SK-N-SH (cell line): ENCODE measurements at regions not wholly inside any gene's neighbourhood (a gene's known extent, or its start where the extent isn't known, plus 50 kb on each side); places are given as distances from the start of the nearest gene placed in this dataset.

Source experiments
- CTCF ChIA-PET: fragments of 300-600, 350-600 bp; formaldehyde crosslinking; extraction: SDS; loops from one replicate; lab custom pipeline; 2021; lab: Yijun Ruan, JAX
- POLR2A ChIA-PET: fragments of 350-600 bp; sonication (Branson Sonifier 250); formaldehyde crosslinking; extraction: SDS; loops from one replicate; lab custom pipeline; 2020; ENCODE audit warnings: antibody characterized with exemption, inconsistent platforms; lab: Yijun Ruan, JAX
- DNase-seq: peaks from one replicate; pipeline ENCODE4 v3.0.0; 2012
- H2AFZ ChIP-seq: fragments of 200-600 bp; sonication (generic); 2 replicates; pipeline ENCODE4 v1.8.1; 2016; ENCODE audit warnings: antibody characterized with exemption, mild to moderate bottlenecking, low read depth
- H3F3A ChIP-seq: fragments of 200-600 bp; sonication (generic); replicated peaks from 2 replicates; pipeline ENCODE3; 2016; ENCODE audit warnings: antibody characterized with exemption, mild to moderate bottlenecking; ENCODE audit not compliant: insufficient read depth
- H3K27ac ChIP-seq, 2 experiments: fragments of 200-500 bp in 1 of 2; fragments of 200-600 bp in 1 of 2; sonication (Bioruptor generic) in 1 of 2; sonication (generic), shearing (Covaris generic) in 1 of 2; 2 replicates each; pipeline versions ENCODE4 v1.5.1 to v1.6.1; 2014 to 2016; ENCODE audit warnings: low read depth in 2 of 2, inconsistent platforms in 1 of 2, low read length in 1 of 2, mild to moderate bottlenecking in 1 of 2, mixed read lengths in 1 of 2
- H3K27me3 ChIP-seq: fragments of 200-600 bp; sonication (generic), shearing (Covaris generic); 2 replicates; pipeline ENCODE4 v1.6.1; 2016; ENCODE audit warnings: mixed run types; ENCODE audit not compliant: insufficient read depth
- H3K36me3 ChIP-seq, 2 experiments: fragments of 200-500 bp in 1 of 2; fragments of 200-600 bp in 1 of 2; sonication (Bioruptor generic) in 1 of 2; sonication (generic) in 1 of 2; replicated peaks in 1 of 2; 2 replicates each; pipeline versions ENCODE3 to v1.5.1; 2014 to 2016; ENCODE audit warnings: low read length in 1 of 2, mild to moderate bottlenecking in 1 of 2; ENCODE audit not compliant: insufficient read depth in 2 of 2, control insufficient read depth in 1 of 2
- H3K4me1 ChIP-seq, 2 experiments: fragments of 200-500 bp in 1 of 2; fragments of 200-600 bp in 1 of 2; sonication (Bioruptor generic) in 1 of 2; sonication (generic), shearing (Covaris generic) in 1 of 2; 2 replicates each; pipeline versions ENCODE4 v1.5.1 to v1.6.1; 2014 to 2016; ENCODE audit warnings: low read depth in 1 of 2, low read length in 1 of 2, mixed run types in 1 of 2; ENCODE audit not compliant: insufficient read depth in 2 of 2, control insufficient read depth in 1 of 2
- H3K4me2 ChIP-seq: fragments of 200-600 bp; sonication (generic), shearing (Covaris generic); 2 replicates; pipeline ENCODE4 v1.6.1; 2017; ENCODE audit warnings: mixed run types
- H3K4me3 ChIP-seq, 2 experiments: fragments of 200-500 bp in 1 of 2; fragments of 200-600 bp in 1 of 2; sonication (Bioruptor generic) in 1 of 2; sonication (generic), shearing (Covaris generic) in 1 of 2; 2 replicates each; pipeline versions ENCODE4 v1.5.1 to v1.8.1; 2014 to 2016; ENCODE audit warnings: low read depth in 2 of 2, inconsistent platforms in 1 of 2, low read length in 1 of 2, mild to moderate bottlenecking in 1 of 2, mixed read lengths in 1 of 2, moderate library complexity in 1 of 2
- H3K79me2 ChIP-seq: fragments of 200-600 bp; sonication (generic); 2 replicates; pipeline ENCODE4 v1.8.1; 2017; ENCODE audit warnings: mild to moderate bottlenecking; ENCODE audit not compliant: insufficient read depth
- H3K9ac ChIP-seq: fragments of 200-600 bp; sonication (generic); 2 replicates; pipeline ENCODE4 v1.6.1; 2017; ENCODE audit warnings: mixed run types
- H3K9me2 ChIP-seq: fragments of 200-600 bp; sonication (generic); 2 replicates; pipeline ENCODE4 v1.6.1; 2017; ENCODE audit warnings: mixed run types
- H3K9me3 ChIP-seq: fragments of 200-600 bp; sonication (generic); 2 replicates; pipeline ENCODE4 v1.6.1; 2017; ENCODE audit warnings: mixed run types, mild to moderate bottlenecking, moderate library complexity
- H4K20me1 ChIP-seq: fragments of 200-600 bp; sonication (generic); 2 replicates; pipeline ENCODE4 v1.6.1; 2017; ENCODE audit warnings: mild to moderate bottlenecking, mixed run types; ENCODE audit not compliant: insufficient read depth
- CHD2 ChIP-seq: fragments of 150-350 bp; IDR thresholded peaks from 2 replicates; pipeline ENCODE4 v1.6.1; 2018; ENCODE audit warnings: low read length; ENCODE audit not compliant: partially characterized antibody
- ELF1 ChIP-seq: IDR thresholded peaks from 2 replicates; pipeline ENCODE4 v1.4.0; 2012
- EZH2phosphoT487 ChIP-seq: fragments of 200-600 bp; sonication (generic); IDR thresholded peaks from 2 replicates; pipeline ENCODE4 v1.6.1; 2017; ENCODE audit warnings: low read depth, mixed run types, mild to moderate bottlenecking, antibody characterized with exemption, moderate library complexity, borderline replicate concordance
- FOSL2 ChIP-seq: IDR thresholded peaks from 2 replicates; pipeline ENCODE4 v1.4.0; 2012; ENCODE audit warnings: low read depth, mild to moderate bottlenecking, moderate library complexity, borderline replicate concordance
- FOXM1 ChIP-seq: IDR thresholded peaks from 2 replicates; pipeline ENCODE4 v1.4.0; 2012; ENCODE audit warnings: low read depth, mild to moderate bottlenecking
- GATA2 ChIP-seq: sonication (generic); formaldehyde crosslinking; IDR thresholded peaks from 2 replicates; pipeline ENCODE4 v1.5.0; 2020; ENCODE audit warnings: mild to moderate bottlenecking, missing genetic modification reagents
- JUND ChIP-seq: IDR thresholded peaks from 2 replicates; pipeline ENCODE4 v1.4.0; 2012
- MAX ChIP-seq: IDR thresholded peaks from 2 replicates; pipeline ENCODE4 v1.4.0; 2012; ENCODE audit warnings: low read depth
- MEF2A ChIP-seq: IDR thresholded peaks from 2 replicates; pipeline ENCODE4 v1.4.0; 2012; ENCODE audit warnings: low read depth, borderline replicate concordance
- MXI1 ChIP-seq: IDR thresholded peaks from 2 replicates; pipeline ENCODE4 v1.6.1; 2012; ENCODE audit warnings: mild to moderate bottlenecking, low read depth, low read length, improper control_type of control experiment
- NFIC ChIP-seq: IDR thresholded peaks from 2 replicates; pipeline ENCODE4 v1.4.0; 2012; ENCODE audit warnings: borderline replicate concordance
- NRF1 ChIP-seq: IDR thresholded peaks from 2 replicates; pipeline ENCODE4 v1.6.1; 2012; ENCODE audit warnings: low read depth, mild to moderate bottlenecking, low read length
- POLR2AphosphoS5 ChIP-seq: IDR thresholded peaks from 2 replicates; pipeline ENCODE4 v1.6.1; 2012; ENCODE audit warnings: low read depth, low read length
- RAD21 ChIP-seq: IDR thresholded peaks from 2 replicates; pipeline ENCODE4 v1.6.1; 2012; ENCODE audit warnings: mild to moderate bottlenecking, low read length
- RCOR1 ChIP-seq: fragments of 150-350 bp; IDR thresholded peaks from 2 replicates; pipeline ENCODE4 v1.6.1; 2017; ENCODE audit warnings: antibody characterized with exemption, low read length
- RFX5 ChIP-seq: IDR thresholded peaks from 2 replicates; pipeline ENCODE4 v1.6.1; 2012; ENCODE audit warnings: mild to moderate bottlenecking, improper control_type of control experiment, low read length
- SIN3A ChIP-seq: IDR thresholded peaks from 2 replicates; pipeline ENCODE4 v1.6.1; 2012; ENCODE audit warnings: low read depth, mild to moderate bottlenecking, low read length, moderate library complexity, borderline replicate concordance
- TAF1 ChIP-seq: IDR thresholded peaks from 2 replicates; pipeline ENCODE4 v1.6.1; 2012; ENCODE audit warnings: low read depth, mild to moderate bottlenecking, low read length, moderate library complexity, borderline replicate concordance
- TCF12 ChIP-seq: IDR thresholded peaks from 2 replicates; pipeline ENCODE4 v1.4.0; 2012
- TEAD4 ChIP-seq: IDR thresholded peaks from 2 replicates; pipeline ENCODE4 v1.4.0; 2012; ENCODE audit warnings: mild to moderate bottlenecking, borderline replicate concordance; ENCODE audit not compliant: insufficient read depth
- USF1 ChIP-seq: IDR thresholded peaks from 2 replicates; pipeline ENCODE4 v1.4.0; 2012; ENCODE audit warnings: low read depth, borderline replicate concordance
- USF2 ChIP-seq: fragments of 150-350 bp; IDR thresholded peaks from 2 replicates; pipeline ENCODE4 v1.6.1; 2017; ENCODE audit warnings: antibody characterized with exemption, low read length, low read depth, borderline replicate concordance
- ZBTB33 ChIP-seq: IDR thresholded peaks from 2 replicates; pipeline ENCODE4 v1.4.0; 2012; ENCODE audit warnings: low read depth, borderline replicate concordance
- WGBS: methylation state at CpG from one replicate; pipeline ENCODE4 v1.1.6; 2017; ENCODE audit warnings: low lambda C conversion rate; 5-methylcytosine and 5-hydroxymethylcytosine counted together
- TF ChIP-seq, protein P1 (sequence below): fragments of 150-350 bp; IDR thresholded peaks from 2 replicates; pipeline ENCODE4 v1.6.1; 2016; ENCODE audit warnings: mild to moderate bottlenecking, low read depth, low read length
- TF ChIP-seq, protein P2 (sequence below): IDR thresholded peaks from 2 replicates; pipeline ENCODE4; 2012

DNA sequence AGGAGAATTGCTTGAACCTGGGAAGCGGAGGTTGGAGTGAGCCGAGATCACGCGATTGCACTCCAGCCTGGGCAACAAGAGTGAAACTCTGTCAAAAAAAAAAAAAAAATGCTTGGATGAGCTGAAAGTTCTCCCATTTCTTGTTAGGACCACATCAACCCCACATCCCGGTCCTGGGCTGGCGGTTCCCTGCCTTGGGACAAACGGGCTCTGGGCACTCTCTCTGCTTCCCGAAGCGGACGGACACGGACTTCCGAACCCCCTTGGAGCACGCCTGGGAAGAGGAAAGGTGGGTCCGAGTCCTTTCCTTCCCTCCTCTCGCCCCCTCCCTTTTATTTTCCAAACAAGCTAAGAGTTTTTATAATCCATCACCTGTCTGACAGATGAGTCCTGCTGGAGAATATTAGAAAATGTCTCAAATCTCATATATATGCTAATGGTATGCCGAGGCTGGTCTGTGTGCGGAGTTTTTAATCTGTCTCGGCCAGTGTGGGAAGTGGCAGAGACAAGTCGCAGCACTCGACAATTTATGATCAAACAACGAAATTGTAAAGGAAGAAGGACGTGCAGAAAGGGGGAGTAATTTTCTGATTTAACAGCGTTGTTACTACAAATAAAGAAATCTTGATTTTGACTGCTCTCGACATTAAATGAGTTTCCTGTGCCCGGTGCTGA lies 257.9 kb upstream of the IRX4 start (continued):
- TF ChIP-seq USF2 (no peak), RCOR1 (no peak), CHD2 (no peak), USF1 (no peak), TAF1 (no peak), SIN3A (no peak), GATA2 (no peak), POLR2AphosphoS5 (no peak), FOXM1 (no peak), NRF1 (no peak), RFX5 (no peak), NFIC (no peak), ZBTB33 (no peak), RAD21 (no peak)

- Histone ChIP-seq H3K9me2 (no peaks in the 10 kb centered on the region), H3K9ac (no peak overlapping the region), H3K27ac (no peak overlapping the region)
- POLR2A ChIA-PET = no interaction called here
- no peak for DNase-seq
- TF ChIP-seq EZH2phosphoT487 (no peak), ZBTB33 (no peak), TCF12 (no peak), MXI1 (no peak), NFIC (no peak), TAF1 (no peak), ELF1 (no peak), MAX (no peak), TEAD4 (no peak), JUND (no peak), RCOR1 (no peak), FOSL2 (no peak), MEF2A (no peak)
- TF ChIP-seq, protein P1, sequence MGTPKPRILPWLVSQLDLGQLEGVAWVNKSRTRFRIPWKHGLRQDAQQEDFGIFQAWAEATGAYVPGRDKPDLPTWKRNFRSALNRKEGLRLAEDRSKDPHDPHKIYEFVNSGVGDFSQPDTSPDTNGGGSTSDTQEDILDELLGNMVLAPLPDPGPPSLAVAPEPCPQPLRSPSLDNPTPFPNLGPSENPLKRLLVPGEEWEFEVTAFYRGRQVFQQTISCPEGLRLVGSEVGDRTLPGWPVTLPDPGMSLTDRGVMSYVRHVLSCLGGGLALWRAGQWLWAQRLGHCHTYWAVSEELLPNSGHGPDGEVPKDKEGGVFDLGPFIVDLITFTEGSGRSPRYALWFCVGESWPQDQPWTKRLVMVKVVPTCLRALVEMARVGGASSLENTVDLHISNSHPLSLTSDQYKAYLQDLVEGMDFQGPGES = no peak
- TF ChIP-seq, protein P2, sequence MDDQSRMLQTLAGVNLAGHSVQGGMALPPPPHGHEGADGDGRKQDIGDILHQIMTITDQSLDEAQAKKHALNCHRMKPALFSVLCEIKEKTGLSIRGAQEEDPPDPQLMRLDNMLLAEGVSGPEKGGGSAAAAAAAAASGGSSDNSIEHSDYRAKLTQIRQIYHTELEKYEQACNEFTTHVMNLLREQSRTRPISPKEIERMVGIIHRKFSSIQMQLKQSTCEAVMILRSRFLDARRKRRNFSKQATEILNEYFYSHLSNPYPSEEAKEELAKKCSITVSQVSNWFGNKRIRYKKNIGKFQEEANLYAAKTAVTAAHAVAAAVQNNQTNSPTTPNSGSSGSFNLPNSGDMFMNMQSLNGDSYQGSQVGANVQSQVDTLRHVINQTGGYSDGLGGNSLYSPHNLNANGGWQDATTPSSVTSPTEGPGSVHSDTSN = no peak
- TF ChIP-seq, all 33 proteins: peak for 0
- no peaks in the 10 kb centered on the region for H3K9me3 ChIP-seq
- H4K20me1 ChIP-seq = no peaks in the 10 kb centered on the region
- no peaks in the 10 kb centered on the region for H3F3A ChIP-seq
- WGBS = 4% methylated on average over 4 of the region's 5 CpGs
- H3K36me3 ChIP-seq = no peaks in the 10 kb centered on the region
- no peak overlapping the region for H3K4me3 ChIP-seq
- H3K4me1 ChIP-seq = no peaks in the 10 kb centered on the region
- no peaks in the 10 kb centered on the region for H3K79me2 ChIP-seq
- CTCF ChIA-PET = no interaction called here
- H3K27me3 ChIP-seq = peaks cover 69% of the 10 kb centered on the region
- H2AFZ ChIP-seq = no peak overlapping the region
- no peak overlapping the region for H3K4me2 ChIP-seq
These were observed 256.8 kb upstream of the IRX4 start for GRCh38 chr5:2139478-2139877.
